Hematopoietic multipotent progenitor cell treated with erythropoietin and hydrocortisone succinate and interleukin-3 and kit ligand, for 6 days (in vitro differentiated cells): ENCODE measurements at regions not wholly inside any gene's neighbourhood (a gene's known extent, or its start where the extent isn't known, plus 50 kb on each side); places are given as distances from the start of the nearest gene placed in this dataset.
"Not testable (repeated sequence)": the region's sequence is repeated elsewhere in the genome, so short reads cannot be mapped to it uniquely, and the experiment has no call there.

Experiments used
- DNase-seq: peaks from one replicate; pipeline ENCODE4 v3.0.0-alpha.2; 2015

GRCh38 chrX:465418-466215 lies 78.9 kb upstream of the PPP2R3B start:
- no peak for DNase-seq

GRCh38 chrX:466836-467235 lies 80.1 kb upstream of the PPP2R3B start:
- not testable (repeated sequence) for DNase-seq

GRCh38 chrX:467686-468085 lies 81.0 kb upstream of the PPP2R3B start:
- DNase-seq, result not testable (repeated sequence)

- DNase-seq, result no peak
Observed at GRCh38 chrX:468979-469378, 82.3 kb upstream of the PPP2R3B start.

- no peak for DNase-seq
Observed at GRCh38 chrX:470686-471085, 84.0 kb upstream of the PPP2R3B start.

- no peak for DNase-seq
Observed at GRCh38 chrX:471281-471680, 84.6 kb upstream of the PPP2R3B start.

- not testable (repeated sequence) for DNase-seq
Observed at GRCh38 chrX:472275-472674, 85.6 kb upstream of the PPP2R3B start.

- DNase-seq, result no peak
Observed at GRCh38 chrX:475926-476723, 89.4 kb upstream of the PPP2R3B start.

GRCh38 chrX:476724-477075 lies 90.0 kb upstream of the PPP2R3B start:
- DNase-seq, result no peak

GRCh38 chrX:477441-478012 lies 90.8 kb upstream of the PPP2R3B start:
- no peak for DNase-seq

GRCh38 chrX:479273-479981 lies 92.7 kb upstream of the PPP2R3B start:
- DNase-seq, result no peak

GRCh38 chrX:480861-481417 lies 94.2 kb upstream of the PPP2R3B start:
- DNase-seq, result no peak

- no peak for DNase-seq
Observed at GRCh38 chrX:482192-482701, 95.5 kb upstream of the PPP2R3B start.

GRCh38 chrX:482702-483203 lies 96.0 kb upstream of the PPP2R3B start:
- no peak for DNase-seq

GRCh38 chrX:485368-485767 lies 98.7 kb upstream of the PPP2R3B start:
- DNase-seq, result no peak

- DNase-seq, result no peak
Observed at GRCh38 chrX:486325-486724, 99.6 kb upstream of the PPP2R3B start.

- no peak for DNase-seq
Observed at GRCh38 chrX:487836-488235, 101.1 kb upstream of the PPP2R3B start.

- no peak for DNase-seq
Observed at GRCh38 chrX:489820-490219, 103.1 kb upstream of the PPP2R3B start.

- no peak for DNase-seq
Observed at GRCh38 chrX:497186-498014, 110.7 kb upstream of the PPP2R3B start.

GRCh38 chrX:498901-499300 lies 112.2 kb upstream of the PPP2R3B start:
- not testable (repeated sequence) for DNase-seq

GRCh38 chrX:499870-500364 lies 113.2 kb upstream of the PPP2R3B start:
- no peak for DNase-seq
